ENCODE measurements at regions not wholly inside any gene's neighbourhood (a gene's known extent, or its start where the extent isn't known, plus 50 kb on each side); places are given as distances from the start of the nearest gene placed in this dataset.

- TF ChIP-seq ZNF555 (tag by site-specific recombination; conservative IDR thresholded peaks at IDR 0.05) (no peak), GLIS2 (tag by site-specific recombination; IDR thresholded peaks at IDR 0.05) (no peak), ZNF354C (tag by site-specific recombination; IDR thresholded peaks at IDR 0.05; ENCODE audit: borderline replicate concordance, low read depth) (no peak), ZNF274 (IDR thresholded peaks at IDR 0.05; ENCODE audit: low read length) (no peak), ZNF274 (tag by site-specific recombination; IDR thresholded peaks at IDR 0.05; ENCODE audit: borderline replicate concordance) (no peak), ZNF202 (tag by site-specific recombination; IDR thresholded peaks at IDR 0.05; ENCODE audit: borderline replicate concordance) (no peak), ZNF629 (tag by site-specific recombination; IDR thresholded peaks at IDR 0.05) (no peak)
- Histone ChIP-seq H3K27ac (ENCODE audit: extremely low read depth, low read depth, low read length) (no peak overlapping the region), H3K4me1 (ENCODE audit: control insufficient read depth, insufficient read depth, low read length) (no peaks in the 10 kb centered on the region), H3K36me3 (ENCODE audit: control insufficient read depth in 2 of 2, insufficient read depth in 1 of 2, low read length in 2 of 2) (no peaks in the 10 kb centered on the region), H3K9me3 (ENCODE audit: control insufficient read depth, insufficient read depth, low read depth, low read length) (no peaks in the 10 kb centered on the region), H3K4me3 (ENCODE audit: low read depth, low read length) (no peak overlapping the region)
- CTCF ChIA-PET = interaction anchor here (0.6 kb wide), 1 partner anchor 494 kb away, joined by 5 read pairs; no protein-coding TSS in a partner anchor
- POLR2A ChIA-PET = no interaction called here
These were observed 260.8 kb upstream of the POU2AF2 start for GRCh38 chr11:110984693-110985092.

GRCh38 chr11:110984147-110984546, 261.4 kb upstream of the POU2AF2 start:
- POLR2A ChIA-PET = no interaction called here
- Histone ChIP-seq H3K27ac (ENCODE audit: extremely low read depth, low read depth, low read length) (no peak overlapping the region), H3K36me3 (ENCODE audit: control insufficient read depth in 2 of 2, insufficient read depth in 1 of 2, low read length in 2 of 2) (no peaks in the 10 kb centered on the region), H3K9me3 (ENCODE audit: control insufficient read depth, insufficient read depth, low read depth, low read length) (no peaks in the 10 kb centered on the region), H3K4me3 (ENCODE audit: low read depth, low read length) (no peak overlapping the region), H3K4me1 (ENCODE audit: control insufficient read depth, insufficient read depth, low read length) (no peaks in the 10 kb centered on the region)
- CTCF ChIA-PET = interaction anchor here (0.6 kb wide), 2 partner anchors 65 to 494 kb away, joined by 4 to 5 read pairs; no protein-coding TSS in a partner anchor
- no peak for TF ChIP-seq ZNF324 (tag by site-specific recombination; IDR thresholded peaks at IDR 0.05)
- TF ChIP-seq KLF10 (tag by site-specific recombination; IDR thresholded peaks at IDR 0.05) = no peak
- no peak for TF ChIP-seq ZNF133 (tag by site-specific recombination; IDR thresholded peaks at IDR 0.05)
- no peak for TF ChIP-seq ZNF660 (tag by site-specific recombination; IDR thresholded peaks at IDR 0.05)
- no peak for TF ChIP-seq ZNF140 (tag by site-specific recombination; IDR thresholded peaks at IDR 0.05)
- no peak for TF ChIP-seq ZNF18 (tag by site-specific recombination; IDR thresholded peaks at IDR 0.05)
- no peak for TF ChIP-seq INSM2 (tag by site-specific recombination; IDR thresholded peaks at IDR 0.05)
- TF ChIP-seq ZBTB49 (tag by site-specific recombination; IDR thresholded peaks at IDR 0.05; ENCODE audit: low read depth) = no peak
- TF ChIP-seq ZBTB26 (tag by site-specific recombination; optimal IDR thresholded peaks at IDR 0.05) = no peak
- no peak for TF ChIP-seq ZIC2 (tag by site-specific recombination; IDR thresholded peaks at IDR 0.05)
- no peak for TF ChIP-seq MYNN (tag by site-specific recombination; IDR thresholded peaks at IDR 0.05; ENCODE audit: borderline replicate concordance)
- no peak for TF ChIP-seq FEZF1 (tag by site-specific recombination; IDR thresholded peaks at IDR 0.05)
- no peak for TF ChIP-seq SP2 (tag by site-specific recombination; IDR thresholded peaks at IDR 0.05)
- no peak for TF ChIP-seq ZNF157 (tag by site-specific recombination; IDR thresholded peaks at IDR 0.05)
- no peak for TF ChIP-seq ZNF202 (tag by site-specific recombination; IDR thresholded peaks at IDR 0.05; ENCODE audit: borderline replicate concordance)
- TF ChIP-seq PRDM2 (tag by site-specific recombination; IDR thresholded peaks at IDR 0.05; ENCODE audit: borderline replicate concordance) = no peak
- TF ChIP-seq ZNF354C (tag by site-specific recombination; IDR thresholded peaks at IDR 0.05; ENCODE audit: borderline replicate concordance, low read depth) = no peak
